K562 (cell line): ENCODE measurements at regions not wholly inside any gene's neighbourhood (a gene's known extent, or its start where the extent isn't known, plus 50 kb on each side); places are given as distances from the start of the nearest gene placed in this dataset.

Experiments used
- ATAC-seq: fragments of 200-7000 bp; cut with Tn5 transposase; 3 replicates; pipeline ENCODE4 v1.9.1; 2020; ENCODE audit warnings: moderate library complexity
- BruUV-seq: library from RNA; stranded (reverse); fragments of 400-500 nt; replicated peaks from 2 replicates; lab custom pipeline; 2021; lab: Mats Ljungman, UMichigan
- CTCF ChIA-PET: fragments of 300-600 bp; formaldehyde crosslinking; extraction: SDS; loops from one replicate; lab custom pipeline; 2021; ENCODE audit warnings: low intra/inter-chr PET ratio; lab: Yijun Ruan, JAX
- POLR2A ChIA-PET: fragments of 300-600, 350-650 bp; sonication (Branson Sonifier 250); formaldehyde crosslinking; extraction: SDS; loops from one replicate; lab custom pipeline; 2021; ENCODE audit warnings: antibody characterized with exemption, inconsistent platforms; lab: Yijun Ruan, JAX
- DNase-seq, 4 experiments: peaks; one replicate each; pipeline versions ENCODE4 v3.0.0 to v3.0.0-alpha.2; 2011 to 2018; ENCODE audit warnings: low spot score in 3 of 4, mixed read lengths in 3 of 4; ENCODE audit errors: extremely low read depth in 1 of 4
- FAIRE-seq: peaks from 2 replicates; lab custom pipeline; 2011; peaks lifted over from hg19 to GRCh38; lab: Jason Lieb, UNC
- H2AFZ ChIP-seq: 2 replicates; pipeline ENCODE4 v1.6.0; 2011; ENCODE audit warnings: low read depth, low read length, control low read depth, inconsistent platforms
- H3K27ac ChIP-seq: fragments of 200-600 bp; 3 replicates; pipeline ENCODE4 v1.8.0; 2011; ENCODE audit warnings: low read depth, mild to moderate bottlenecking, control low read depth, inconsistent platforms, low read length, moderate library complexity, mixed read lengths; ENCODE audit errors: extremely low read depth
- H3K27me3 ChIP-seq, 2 experiments: fragments of 300-600 bp in 1 of 2; 2 replicates in 1 of 2; 3 replicates in 1 of 2; pipeline versions ENCODE4 v1.6.0 to v1.8.0; 2011; ENCODE audit warnings: inconsistent platforms in 2 of 2, low read length in 2 of 2, mild to moderate bottlenecking in 1 of 2, mixed read lengths in 1 of 2, moderate library complexity in 1 of 2; ENCODE audit not compliant: control insufficient read depth in 2 of 2, insufficient read depth in 2 of 2
- H3K36me3 ChIP-seq: fragments of 300-600 bp; 3 replicates; pipeline ENCODE4 v1.8.0; 2011; ENCODE audit warnings: mild to moderate bottlenecking, low read length, inconsistent platforms; ENCODE audit not compliant: control insufficient read depth, insufficient read depth
- H3K4me1 ChIP-seq, 2 experiments: fragments of 200-600 bp in 1 of 2; replicated peaks in 1 of 2; 2 replicates in 1 of 2; 3 replicates in 1 of 2; pipeline versions ENCODE4 v1.5.1 to v1.8.0; 2011; ENCODE audit warnings: inconsistent platforms in 2 of 2, low read length in 2 of 2, mild to moderate bottlenecking in 1 of 2, mixed read lengths in 1 of 2, moderate library complexity in 1 of 2; ENCODE audit not compliant: control insufficient read depth in 2 of 2, insufficient read depth in 2 of 2
- H3K4me2 ChIP-seq: 2 replicates; pipeline ENCODE4 v1.6.1; 2011; ENCODE audit warnings: low read length, control low read depth, inconsistent platforms, mixed read lengths; ENCODE audit not compliant: insufficient read depth
- H3K4me3 ChIP-seq: fragments of 200-600 bp; sonication (generic), shearing (Covaris generic); 2 replicates; pipeline ENCODE4 v1.5.1; 2016; ENCODE audit warnings: control low read depth, inconsistent platforms
- H3K79me2 ChIP-seq: fragments of 200-600 bp; 3 replicates; pipeline ENCODE4 v1.8.0; 2011; ENCODE audit warnings: low read length, inconsistent platforms; ENCODE audit not compliant: control insufficient read depth, insufficient read depth
- H3K9ac ChIP-seq, 2 experiments: 2 replicates each; pipeline versions ENCODE4 v1.6.0 to v1.6.1; 2011; ENCODE audit warnings: low read depth in 2 of 2, low read length in 2 of 2, control low read depth in 1 of 2, inconsistent platforms in 1 of 2, mild to moderate bottlenecking in 1 of 2, mixed read lengths in 1 of 2; ENCODE audit not compliant: insufficient read depth in 1 of 2
- H3K9me1 ChIP-seq: one replicate; pipeline ENCODE4 v1.6.0; 2011; ENCODE audit warnings: inconsistent platforms, mild to moderate bottlenecking, low read length, moderate library complexity; ENCODE audit not compliant: control insufficient read depth, insufficient read depth
- H3K9me3 ChIP-seq: replicated peaks from 2 replicates; pipeline ENCODE4 v1.5.1; 2011; ENCODE audit warnings: low read depth, low read length, inconsistent platforms; ENCODE audit not compliant: control insufficient read depth, insufficient read depth
- H4K20me1 ChIP-seq: replicated peaks from 2 replicates; pipeline ENCODE4 v1.6.1; 2011; ENCODE audit warnings: low read length, inconsistent platforms, mixed read lengths; ENCODE audit not compliant: control insufficient read depth, insufficient read depth
- CREM ChIP-seq: IDR thresholded peaks from 2 replicates; pipeline ENCODE4 v1.6.1; 2014; ENCODE audit warnings: antibody characterized with exemption, low read depth
- EWSR1 ChIP-seq: fragments of 450-650 bp; IDR thresholded peaks from 2 replicates; pipeline ENCODE4 v1.6.1; 2018; ENCODE audit warnings: borderline replicate concordance, mild to moderate bottlenecking, low read depth, moderate library complexity; ENCODE audit not compliant: partially characterized antibody
- NFATC3 ChIP-seq: fragments of 450-650 bp; IDR thresholded peaks from 2 replicates; pipeline ENCODE4 v1.6.1; 2017; ENCODE audit warnings: mild to moderate bottlenecking
- PURB ChIP-seq: sonication (generic); formaldehyde crosslinking; IDR thresholded peaks from 2 replicates; pipeline ENCODE4 v1.9.0; 2021; ENCODE audit warnings: low read depth, mild to moderate bottlenecking, missing genetic modification reagents
- RFX7 ChIP-seq: fragments of 250-450 bp; sonication (Bioruptor Pico); IDR thresholded peaks from 2 replicates; pipeline ENCODE4 v1.5.1; 2021; ENCODE audit warnings: mild to moderate bottlenecking
- ZC3H8 ChIP-seq: fragments of 450-650 bp; IDR thresholded peaks from 2 replicates; pipeline ENCODE4 v1.6.1; 2017
- ZFP36 ChIP-seq: fragments of 150-350 bp; IDR thresholded peaks from 2 replicates; pipeline ENCODE4 v1.6.1; 2018; ENCODE audit warnings: low read length, low read depth; ENCODE audit not compliant: partially characterized antibody
- whole genome bisulfite sequencing: fragments of 100-300 bp; shearing (Covaris generic); methylation state at CpG from one replicate; pipeline ENCODE4 v1.1.6; 2016; ENCODE audit warnings: low coverage, mixed read lengths; ENCODE audit not compliant: insufficient coverage; ENCODE audit errors: missing lambda C conversion rate; 5-methylcytosine and 5-hydroxymethylcytosine counted together
- in situ Hi-C: fragments of 300-500 bp; cut with MboI; formaldehyde crosslinking; loops from 4 replicates; pipeline ENCODE4 v1.15.0; 2018; ENCODE audit warnings: inconsistent platforms, mixed read lengths
- intact Hi-C: fragments of 100-400 bp; cut with micrococcal nuclease; formaldehyde crosslinking; loops from 2 replicates; pipeline ENCODE4 v1.14.2; 2022
- TF ChIP-seq, protein P1 (sequence below): sonication (generic); IDR thresholded peaks from 2 replicates; pipeline ENCODE4 v1.6.1; 2016
- TF ChIP-seq, protein P2 (sequence below): sonication (generic); formaldehyde crosslinking; IDR thresholded peaks from 2 replicates; pipeline ENCODE4 v1.8.0; 2023; ENCODE audit warnings: mild to moderate bottlenecking, missing genetic modification reagents
- TF ChIP-seq, protein P3 (sequence below): sonication (generic); formaldehyde crosslinking; IDR thresholded peaks from 2 replicates; pipeline ENCODE4 v1.9.0; 2022; ENCODE audit warnings: mild to moderate bottlenecking, missing genetic modification reagents

DNA sequence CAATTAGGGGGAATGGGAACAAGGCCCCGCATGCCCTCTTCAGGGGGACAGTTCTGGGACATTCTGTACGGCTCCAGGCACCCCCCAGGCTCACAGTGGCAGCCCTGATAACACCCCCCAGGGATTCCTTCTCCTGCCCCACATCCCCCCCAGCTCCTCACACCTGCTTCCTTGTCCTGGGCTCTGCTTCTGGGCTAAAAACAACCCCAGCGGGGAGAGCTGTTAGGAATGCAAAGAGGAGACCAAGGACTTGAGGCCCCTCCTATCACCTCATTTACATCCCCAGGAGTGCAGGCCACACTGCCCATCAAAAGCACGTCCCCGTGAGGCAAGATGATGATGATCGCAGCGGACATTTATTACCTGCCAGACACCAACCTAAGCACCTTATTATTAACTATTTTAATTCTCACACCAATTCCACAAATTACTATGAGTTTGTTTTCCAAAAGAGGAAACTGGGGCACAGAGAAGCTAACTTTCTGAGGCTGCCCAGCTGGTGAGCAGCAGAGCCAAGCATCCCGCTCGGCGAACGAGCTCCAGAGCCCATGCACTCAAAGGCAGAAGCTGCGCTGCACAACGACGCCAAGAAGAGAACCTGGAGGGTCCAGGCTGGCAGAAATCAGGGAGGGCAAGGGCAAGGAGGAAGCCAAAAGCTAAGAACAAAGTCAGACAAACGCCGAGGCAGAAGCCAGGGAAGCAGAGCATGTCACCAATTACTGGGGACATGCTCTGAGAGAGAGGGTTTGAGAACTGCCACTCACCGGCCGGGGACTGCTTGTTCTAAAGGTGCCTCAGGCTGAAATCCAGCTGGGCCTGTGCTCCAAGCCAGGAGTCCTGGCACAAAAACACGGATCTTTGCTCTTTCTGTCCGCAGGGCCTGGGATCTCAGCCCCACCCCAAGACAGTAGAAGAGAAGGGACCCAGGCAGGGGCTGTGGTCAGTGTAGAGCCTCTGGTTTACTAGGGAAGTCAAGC lies 76.2 kb upstream of the NSMCE3 start:
- 6% methylated on average over 19 of the region's 20 CpGs for WGBS
- FAIRE-seq, result no peak
- Histone ChIP-seq H3K9me3 (no peaks in the 10 kb centered on the region), H3K36me3 (no peaks in the 10 kb centered on the region), H3K27me3 (peaks cover 13 to 36% of the 10 kb centered on the region in 2 experiments; a peak in 4 of 5 replicates), H3K9me1 (no peaks in the 10 kb centered on the region), H3K79me2 (no peaks in the 10 kb centered on the region), H3K4me2 (no peak overlapping the region), H3K27ac (no peak overlapping the region), H4K20me1 (no peaks in the 10 kb centered on the region), H2AFZ (no peak overlapping the region; the same call in 1 of the 2 replicates), H3K9ac (no peak overlapping the region), H3K4me3 (no peak overlapping the region), H3K4me1 (peaks cover 0 to 2% of the 10 kb centered on the region in 2 experiments; a peak in 1 of 5 replicates)
- no TSS peak for BruUV-seq
- intact Hi-C loops, result no loop called here
- in situ Hi-C loops, result no loop called here
- DNase-seq, result no peak
- ChIA-PET POLR2A (interaction anchor here (0.7 to 1.4 kb wide), 3 partner anchors 8 to 333 kb away, joined by 3 to 4 read pairs (median 3); no protein-coding TSS in a partner anchor), CTCF (no interaction called here)
- TF ChIP-seq NFATC3, result no peak
- no peak for TF ChIP-seq ZFP36
- TF ChIP-seq, protein P1, sequence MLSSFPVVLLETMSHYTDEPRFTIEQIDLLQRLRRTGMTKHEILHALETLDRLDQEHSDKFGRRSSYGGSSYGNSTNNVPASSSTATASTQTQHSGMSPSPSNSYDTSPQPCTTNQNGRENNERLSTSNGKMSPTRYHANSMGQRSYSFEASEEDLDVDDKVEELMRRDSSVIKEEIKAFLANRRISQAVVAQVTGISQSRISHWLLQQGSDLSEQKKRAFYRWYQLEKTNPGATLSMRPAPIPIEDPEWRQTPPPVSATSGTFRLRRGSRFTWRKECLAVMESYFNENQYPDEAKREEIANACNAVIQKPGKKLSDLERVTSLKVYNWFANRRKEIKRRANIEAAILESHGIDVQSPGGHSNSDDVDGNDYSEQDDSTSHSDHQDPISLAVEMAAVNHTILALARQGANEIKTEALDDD, result no peak
- TF ChIP-seq, protein P2, sequence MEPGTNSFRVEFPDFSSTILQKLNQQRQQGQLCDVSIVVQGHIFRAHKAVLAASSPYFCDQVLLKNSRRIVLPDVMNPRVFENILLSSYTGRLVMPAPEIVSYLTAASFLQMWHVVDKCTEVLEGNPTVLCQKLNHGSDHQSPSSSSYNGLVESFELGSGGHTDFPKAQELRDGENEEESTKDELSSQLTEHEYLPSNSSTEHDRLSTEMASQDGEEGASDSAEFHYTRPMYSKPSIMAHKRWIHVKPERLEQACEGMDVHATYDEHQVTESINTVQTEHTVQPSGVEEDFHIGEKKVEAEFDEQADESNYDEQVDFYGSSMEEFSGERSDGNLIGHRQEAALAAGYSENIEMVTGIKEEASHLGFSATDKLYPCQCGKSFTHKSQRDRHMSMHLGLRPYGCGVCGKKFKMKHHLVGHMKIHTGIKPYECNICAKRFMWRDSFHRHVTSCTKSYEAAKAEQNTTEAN (CRISPR knock-in tag), result no peak
- TF ChIP-seq, protein P3, sequence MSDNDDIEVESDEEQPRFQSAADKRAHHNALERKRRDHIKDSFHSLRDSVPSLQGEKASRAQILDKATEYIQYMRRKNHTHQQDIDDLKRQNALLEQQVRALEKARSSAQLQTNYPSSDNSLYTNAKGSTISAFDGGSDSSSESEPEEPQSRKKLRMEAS (CRISPR knock-in tag), result no peak
- TF ChIP-seq PURB, result no peak
- no peak for TF ChIP-seq EWSR1
- no peak for TF ChIP-seq RFX7 (CRISPR knock-in tag)
- TF ChIP-seq ZC3H8, result no peak
- no peak for TF ChIP-seq CREM
- no peak for ATAC-seq
